ENCODE measurements at regions not wholly inside any gene's neighbourhood (a gene's known extent, or its start where the extent isn't known, plus 50 kb on each side); places are given as distances from the start of the nearest gene placed in this dataset.

DNA sequence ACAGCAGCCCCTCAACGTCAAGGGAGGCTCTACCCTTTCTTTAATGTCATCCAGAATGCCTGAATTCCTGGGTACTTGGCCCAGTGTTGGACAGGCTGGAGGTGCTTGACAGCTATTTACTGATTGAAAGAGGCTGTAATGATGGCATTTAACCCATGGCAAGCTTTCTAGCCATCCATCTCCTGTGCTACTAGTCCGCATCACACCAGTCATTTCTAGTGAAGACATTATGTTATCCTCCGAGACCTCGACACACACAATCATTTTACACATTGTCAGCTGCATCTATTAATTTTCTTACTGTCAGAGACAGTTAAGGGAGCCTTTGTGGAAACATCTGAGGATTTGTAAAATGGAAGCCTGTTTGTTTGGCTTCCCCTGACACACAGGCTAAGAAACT is 149.3 kb upstream of the FSTL4 start:
- Histone ChIP-seq H3K4me1 (ENCODE audit: control insufficient read depth in 3 of 3, insufficient read depth in 3 of 3, low read length in 3 of 3) (no peaks in the 10 kb centered on the region), H3K9me3 (ENCODE audit: control insufficient read depth in 3 of 3, low read length in 3 of 3) (no peaks in the 10 kb centered on the region), H3K27ac (ENCODE audit: low read depth, low read length) (no peak overlapping the region), H3K9ac (ENCODE audit: low read depth in 1 of 3, low read length in 3 of 3) (no peak overlapping the region), H3K27me3 (ENCODE audit: control insufficient read depth in 3 of 3, insufficient read depth in 3 of 3, low read length in 3 of 3) (peaks cover 0 to 8% (median 3%) of the 10 kb centered on the region in 3 donors), H3K36me3 (ENCODE audit: control insufficient read depth in 3 of 3, insufficient read depth in 3 of 3, low read length in 3 of 3) (no peaks in the 10 kb centered on the region), H3K4me3 (ENCODE audit: low read length in 3 of 3) (no peak overlapping the region)

DNA sequence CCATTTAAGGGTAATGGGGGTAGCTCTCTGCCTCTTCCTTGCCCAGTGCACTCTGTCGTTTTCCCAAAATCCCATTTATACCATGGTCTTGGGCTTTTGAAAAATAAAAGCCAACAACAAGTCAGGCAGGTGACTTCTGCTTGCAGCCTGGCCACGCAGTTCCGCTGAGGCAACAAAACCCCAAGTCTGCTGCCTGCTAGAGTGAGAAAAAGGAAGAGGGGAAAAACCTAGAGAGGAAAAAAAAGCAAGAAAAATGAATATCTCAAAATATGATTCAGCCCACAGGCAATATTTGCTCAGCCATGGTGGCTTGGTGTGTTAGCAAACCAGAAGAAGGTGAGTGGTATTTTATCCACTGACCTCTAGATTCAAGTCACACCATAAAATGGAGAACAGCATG is 148.2 kb upstream of the FSTL4 start:
- Histone ChIP-seq H3K27me3 (ENCODE audit: control insufficient read depth in 3 of 3, insufficient read depth in 3 of 3, low read length in 3 of 3) (peaks cover 0 to 9% (median 3%) of the 10 kb centered on the region in 3 donors), H3K27ac (ENCODE audit: low read depth, low read length) (no peak overlapping the region), H3K9me3 (ENCODE audit: control insufficient read depth in 3 of 3, low read length in 3 of 3) (no peaks in the 10 kb centered on the region), H3K9ac (ENCODE audit: low read depth in 1 of 3, low read length in 3 of 3) (no peak overlapping the region), H3K36me3 (ENCODE audit: control insufficient read depth in 3 of 3, insufficient read depth in 3 of 3, low read length in 3 of 3) (no peaks in the 10 kb centered on the region), H3K4me3 (ENCODE audit: low read length in 3 of 3) (no peak overlapping the region), H3K4me1 (ENCODE audit: control insufficient read depth in 3 of 3, insufficient read depth in 3 of 3, low read length in 3 of 3) (no peaks in the 10 kb centered on the region)

DNA sequence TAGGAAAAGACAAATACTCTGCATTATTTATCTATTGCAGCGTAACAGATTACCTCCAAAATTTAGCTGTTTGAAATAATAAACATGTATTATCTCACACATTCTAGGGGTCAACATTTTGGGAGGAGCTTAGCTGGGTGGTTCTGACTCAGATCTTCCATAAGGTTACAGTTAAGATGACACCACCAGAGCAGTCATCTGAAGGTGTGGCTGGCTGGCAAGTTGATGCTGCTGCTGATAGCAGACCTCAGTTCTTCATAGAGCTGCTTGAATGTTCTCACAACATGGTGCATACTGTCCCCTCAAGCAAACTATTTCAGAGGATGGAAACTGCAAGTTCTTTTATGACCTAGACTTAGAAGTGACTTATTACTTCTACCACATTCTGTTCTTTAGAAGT is 146.3 kb upstream of the FSTL4 start:
- H3K9me3 ChIP-seq (ENCODE audit: control insufficient read depth in 3 of 3, low read length in 3 of 3) = no peaks in the 10 kb centered on the region
- no peak overlapping the region for H3K9ac ChIP-seq (ENCODE audit: low read depth in 1 of 3, low read length in 3 of 3)
- no peak overlapping the region for H3K4me3 ChIP-seq (ENCODE audit: low read length in 3 of 3)
- no peaks in the 10 kb centered on the region for H3K36me3 ChIP-seq (ENCODE audit: control insufficient read depth in 3 of 3, insufficient read depth in 3 of 3, low read length in 3 of 3)
- no peaks in the 10 kb centered on the region for H3K4me1 ChIP-seq (ENCODE audit: control insufficient read depth in 3 of 3, insufficient read depth in 3 of 3, low read length in 3 of 3)
- H3K27me3 ChIP-seq (ENCODE audit: control insufficient read depth in 3 of 3, insufficient read depth in 3 of 3, low read length in 3 of 3) = peaks cover 3 to 11% (median 3%) of the 10 kb centered on the region in 3 donors
- H3K27ac ChIP-seq (ENCODE audit: low read depth, low read length) = no peak overlapping the region

DNA sequence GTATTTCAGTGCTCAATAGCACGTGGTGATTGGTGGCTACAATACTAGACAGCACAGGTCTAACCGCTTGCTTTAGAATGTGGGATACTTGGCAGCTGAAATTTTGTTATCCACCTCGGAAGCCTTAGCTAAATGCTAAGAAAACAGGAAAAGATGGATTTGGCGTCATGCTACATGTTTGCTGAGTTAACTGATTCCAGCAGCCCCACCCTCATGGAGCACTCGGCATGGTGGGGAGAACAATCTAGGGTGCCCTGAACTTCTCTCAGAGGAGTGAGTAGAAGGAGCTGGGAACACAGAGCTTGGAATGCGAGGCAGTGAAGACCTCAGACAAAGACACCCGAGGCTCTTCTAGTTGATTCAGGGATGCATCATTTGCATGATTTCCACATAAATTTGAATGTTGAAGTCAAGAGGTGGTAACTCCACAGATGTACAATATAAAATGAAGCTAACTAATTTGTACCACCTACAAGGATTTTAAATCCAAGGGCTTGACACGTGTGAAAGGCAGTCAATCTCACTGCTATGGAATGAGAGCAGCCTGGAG is 145.1 kb upstream of the FSTL4 start:
- Histone ChIP-seq H3K36me3 (ENCODE audit: control insufficient read depth in 3 of 3, insufficient read depth in 3 of 3, low read length in 3 of 3) (no peaks in the 10 kb centered on the region), H3K9me3 (ENCODE audit: control insufficient read depth in 3 of 3, low read length in 3 of 3) (no peaks in the 10 kb centered on the region), H3K27me3 (ENCODE audit: control insufficient read depth in 3 of 3, insufficient read depth in 3 of 3, low read length in 3 of 3) (peaks cover 3 to 7% (median 3%) of the 10 kb centered on the region in 3 donors), H3K27ac (ENCODE audit: low read depth, low read length) (no peak overlapping the region), H3K9ac (ENCODE audit: low read depth in 1 of 3, low read length in 3 of 3) (no peak overlapping the region), H3K4me1 (ENCODE audit: control insufficient read depth in 3 of 3, insufficient read depth in 3 of 3, low read length in 3 of 3) (no peaks in the 10 kb centered on the region), H3K4me3 (ENCODE audit: low read length in 3 of 3) (no peak overlapping the region)

DNA sequence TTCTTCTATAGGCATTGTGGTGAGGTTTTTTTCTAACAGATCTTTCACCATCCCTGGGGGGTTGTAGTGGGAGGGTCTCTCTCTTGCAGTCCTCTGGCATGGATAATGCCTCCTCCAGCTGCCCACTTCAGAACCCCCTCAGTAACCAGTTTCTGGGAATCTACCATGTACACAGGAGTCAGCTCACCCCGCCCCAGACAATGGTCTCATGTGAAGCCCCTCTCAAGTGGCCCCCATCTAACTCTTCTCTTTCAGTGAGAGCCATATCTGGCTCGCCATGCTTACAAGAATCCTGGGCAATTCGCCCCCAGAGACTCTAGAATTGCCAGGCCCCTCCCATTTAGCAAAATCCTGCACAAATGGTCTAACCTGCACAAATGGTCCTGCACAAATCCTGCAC is 144.4 kb upstream of the FSTL4 start:
- H3K27ac ChIP-seq (ENCODE audit: low read depth, low read length) = no peak overlapping the region
- no peaks in the 10 kb centered on the region for H3K9me3 ChIP-seq (ENCODE audit: control insufficient read depth in 3 of 3, low read length in 3 of 3)
- no peaks in the 10 kb centered on the region for H3K36me3 ChIP-seq (ENCODE audit: control insufficient read depth in 3 of 3, insufficient read depth in 3 of 3, low read length in 3 of 3)
- H3K4me3 ChIP-seq (ENCODE audit: low read length in 3 of 3) = no peak overlapping the region
- no peak overlapping the region for H3K9ac ChIP-seq (ENCODE audit: low read depth in 1 of 3, low read length in 3 of 3)
- no peaks in the 10 kb centered on the region for H3K4me1 ChIP-seq (ENCODE audit: control insufficient read depth in 3 of 3, insufficient read depth in 3 of 3, low read length in 3 of 3)
- H3K27me3 ChIP-seq (ENCODE audit: control insufficient read depth in 3 of 3, insufficient read depth in 3 of 3, low read length in 3 of 3) = peaks cover 3 to 7% (median 3%) of the 10 kb centered on the region in 3 donors

DNA sequence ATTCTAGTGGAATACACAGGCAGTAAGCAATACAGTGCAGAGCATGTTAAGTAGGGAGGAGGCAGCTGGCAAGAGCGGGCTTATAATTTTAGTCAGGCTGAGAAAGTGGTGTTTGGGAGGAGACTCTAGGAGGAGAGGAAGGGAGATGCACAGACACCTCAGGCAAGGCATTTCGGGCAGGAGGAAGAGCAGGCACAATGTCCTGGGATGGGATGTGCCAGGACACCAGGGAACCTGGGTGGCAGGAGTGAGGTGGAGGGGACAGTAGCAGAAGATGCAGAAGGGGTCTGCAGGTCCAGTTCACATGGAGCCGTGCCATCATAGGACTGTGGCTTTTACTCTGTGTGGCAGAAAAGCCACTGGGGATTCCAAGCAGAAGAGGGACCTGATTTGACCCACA is 143.7 kb upstream of the FSTL4 start:
- no peaks in the 10 kb centered on the region for H3K9me3 ChIP-seq (ENCODE audit: control insufficient read depth in 3 of 3, low read length in 3 of 3)
- no peaks in the 10 kb centered on the region for H3K4me1 ChIP-seq (ENCODE audit: control insufficient read depth in 3 of 3, insufficient read depth in 3 of 3, low read length in 3 of 3)
- no peak overlapping the region for H3K4me3 ChIP-seq (ENCODE audit: low read length in 3 of 3)
- H3K27me3 ChIP-seq (ENCODE audit: control insufficient read depth in 3 of 3, insufficient read depth in 3 of 3, low read length in 3 of 3) = peaks cover 3 to 7% (median 3%) of the 10 kb centered on the region in 3 donors
- H3K27ac ChIP-seq (ENCODE audit: low read depth, low read length) = no peak overlapping the region
- H3K9ac ChIP-seq (ENCODE audit: low read depth in 1 of 3, low read length in 3 of 3) = no peak overlapping the region
- H3K36me3 ChIP-seq (ENCODE audit: control insufficient read depth in 3 of 3, insufficient read depth in 3 of 3, low read length in 3 of 3) = no peaks in the 10 kb centered on the region

DNA sequence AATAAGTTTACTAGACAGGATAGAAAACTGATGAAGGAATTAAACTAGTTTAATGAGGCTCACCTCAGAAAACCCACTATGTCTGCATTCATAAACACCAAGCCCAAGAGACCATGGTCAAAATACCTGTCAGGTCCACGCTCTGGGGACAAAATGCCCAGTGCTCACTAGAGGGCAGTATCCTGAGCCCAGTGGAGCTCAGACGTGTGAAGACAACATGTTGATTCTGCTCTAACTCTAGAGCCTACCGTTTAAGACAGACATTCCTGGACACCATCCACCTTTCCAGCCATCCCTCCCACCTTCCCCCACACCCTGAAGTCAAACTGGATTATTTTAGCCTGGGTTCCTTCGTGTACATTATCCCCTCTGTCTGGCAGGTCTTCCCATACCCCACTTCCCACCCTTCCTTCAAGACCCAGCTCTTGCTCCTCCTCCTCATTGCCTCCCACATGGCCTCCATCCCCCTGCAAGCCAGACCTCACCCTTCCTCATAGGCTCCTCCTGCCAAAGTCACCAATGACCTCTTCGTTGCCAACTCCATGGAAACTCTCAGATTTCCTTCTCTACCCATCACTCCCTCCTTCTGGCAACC is 142.3 kb upstream of the FSTL4 start:
- Histone ChIP-seq H3K27me3 (ENCODE audit: control insufficient read depth in 3 of 3, insufficient read depth in 3 of 3, low read length in 3 of 3) (peaks cover 3 to 7% (median 3%) of the 10 kb centered on the region in 3 donors), H3K27ac (ENCODE audit: low read depth, low read length) (no peak overlapping the region)

DNA sequence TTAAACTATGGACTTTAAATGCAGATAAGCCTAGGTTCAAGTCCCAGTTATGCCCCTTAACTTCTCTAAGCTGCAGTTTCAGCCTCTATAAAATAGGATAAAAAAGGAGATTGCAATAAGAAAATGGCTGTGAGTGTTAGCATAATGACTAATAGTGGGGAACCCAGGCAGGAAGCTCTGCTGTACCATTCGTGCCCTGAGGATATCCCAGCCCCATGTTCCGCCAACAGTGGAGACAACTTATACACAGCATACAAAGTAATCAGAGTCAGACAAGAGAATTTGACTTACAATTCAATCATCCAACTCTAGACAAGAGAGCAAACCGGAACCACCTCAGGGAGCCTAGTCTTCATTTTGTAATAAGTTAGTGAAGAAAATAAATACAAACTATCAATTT is 141.5 kb upstream of the FSTL4 start:
- no peaks in the 10 kb centered on the region for H3K4me1 ChIP-seq (ENCODE audit: control insufficient read depth in 3 of 3, insufficient read depth in 3 of 3, low read length in 3 of 3)
- no peak overlapping the region for H3K27ac ChIP-seq (ENCODE audit: low read depth, low read length)
- no peak overlapping the region for H3K4me3 ChIP-seq (ENCODE audit: low read length in 3 of 3)

More for the DNA sequence above, 142.3 kb upstream of the FSTL4 start:
- Histone ChIP-seq H3K9me3 (ENCODE audit: control insufficient read depth in 3 of 3, low read length in 3 of 3) (no peaks in the 10 kb centered on the region), H3K36me3 (ENCODE audit: control insufficient read depth in 3 of 3, insufficient read depth in 3 of 3, low read length in 3 of 3) (no peaks in the 10 kb centered on the region), H3K4me3 (ENCODE audit: low read length in 3 of 3) (no peak overlapping the region), H3K9ac (ENCODE audit: low read depth in 1 of 3, low read length in 3 of 3) (no peak overlapping the region), H3K4me1 (ENCODE audit: control insufficient read depth in 3 of 3, insufficient read depth in 3 of 3, low read length in 3 of 3) (no peaks in the 10 kb centered on the region)

DNA sequence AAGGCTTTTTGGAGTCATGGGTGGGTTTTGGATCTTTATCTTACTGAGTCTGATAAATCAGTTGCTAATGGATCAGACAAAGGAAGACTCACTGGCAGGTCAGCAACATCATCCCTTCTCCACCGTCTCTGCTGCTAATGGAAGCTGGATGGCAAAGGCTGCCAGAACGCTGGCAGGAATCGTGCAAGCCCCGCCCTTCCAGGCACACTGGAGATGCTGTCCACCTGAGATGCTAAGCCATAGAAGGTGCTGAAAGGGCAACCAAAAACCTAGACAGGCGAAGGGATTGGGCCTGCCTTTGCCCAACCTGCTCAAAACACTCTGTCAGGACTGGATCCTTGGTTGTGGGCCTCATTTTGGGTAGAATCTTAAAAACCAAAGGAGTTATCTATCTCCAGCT is 139.5 kb upstream of the FSTL4 start:
- Histone ChIP-seq H3K4me3 (ENCODE audit: low read length in 3 of 3) (no peak overlapping the region), H3K4me1 (ENCODE audit: control insufficient read depth in 3 of 3, insufficient read depth in 3 of 3, low read length in 3 of 3) (no peaks in the 10 kb centered on the region), H3K36me3 (ENCODE audit: control insufficient read depth in 3 of 3, insufficient read depth in 3 of 3, low read length in 3 of 3) (no peaks in the 10 kb centered on the region), H3K9ac (ENCODE audit: low read depth in 1 of 3, low read length in 3 of 3) (no peak overlapping the region), H3K27me3 (ENCODE audit: control insufficient read depth in 3 of 3, insufficient read depth in 3 of 3, low read length in 3 of 3) (peaks cover 0 to 7% (median 3%) of the 10 kb centered on the region in 3 donors), H3K9me3 (ENCODE audit: control insufficient read depth in 3 of 3, low read length in 3 of 3) (no peaks in the 10 kb centered on the region), H3K27ac (ENCODE audit: low read depth, low read length) (no peak overlapping the region)

More for the DNA sequence above, 141.5 kb upstream of the FSTL4 start:
- H3K9ac ChIP-seq (ENCODE audit: low read depth in 1 of 3, low read length in 3 of 3) = no peak overlapping the region
- H3K36me3 ChIP-seq (ENCODE audit: control insufficient read depth in 3 of 3, insufficient read depth in 3 of 3, low read length in 3 of 3) = no peaks in the 10 kb centered on the region
- H3K9me3 ChIP-seq (ENCODE audit: control insufficient read depth in 3 of 3, low read length in 3 of 3) = no peaks in the 10 kb centered on the region
- H3K27me3 ChIP-seq (ENCODE audit: control insufficient read depth in 3 of 3, insufficient read depth in 3 of 3, low read length in 3 of 3) = peaks cover 3 to 7% (median 3%) of the 10 kb centered on the region in 3 donors

DNA sequence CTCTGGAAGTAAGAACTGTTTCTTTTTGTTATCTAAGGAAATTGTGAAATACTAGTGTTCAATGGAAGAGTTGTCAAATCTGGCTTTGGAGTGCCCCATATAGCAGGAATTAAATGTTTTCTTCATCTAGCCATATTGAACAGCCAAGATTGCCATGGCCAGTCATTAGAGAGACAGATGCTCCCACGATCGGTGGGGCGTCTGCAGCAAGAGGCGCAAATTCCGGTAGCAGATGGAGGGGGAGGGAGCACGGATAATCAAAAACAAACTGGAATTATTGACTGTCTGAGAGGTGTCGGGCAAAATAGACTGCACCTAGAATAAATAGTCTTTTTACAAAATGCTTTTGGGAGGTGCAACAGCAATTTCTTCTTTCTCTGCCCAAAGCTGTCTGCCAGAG is 139.1 kb upstream of the FSTL4 start:
- Histone ChIP-seq H3K9me3 (ENCODE audit: control insufficient read depth in 3 of 3, low read length in 3 of 3) (no peaks in the 10 kb centered on the region), H3K4me3 (ENCODE audit: low read length in 3 of 3) (no peak overlapping the region), H3K27ac (ENCODE audit: low read depth, low read length) (no peak overlapping the region), H3K9ac (ENCODE audit: low read depth in 1 of 3, low read length in 3 of 3) (no peak overlapping the region), H3K27me3 (ENCODE audit: control insufficient read depth in 3 of 3, insufficient read depth in 3 of 3, low read length in 3 of 3) (peaks cover 0 to 7% (median 3%) of the 10 kb centered on the region in 3 donors), H3K4me1 (ENCODE audit: control insufficient read depth in 3 of 3, insufficient read depth in 3 of 3, low read length in 3 of 3) (no peaks in the 10 kb centered on the region), H3K36me3 (ENCODE audit: control insufficient read depth in 3 of 3, insufficient read depth in 3 of 3, low read length in 3 of 3) (no peaks in the 10 kb centered on the region)
